ENCODE measurements at regions not wholly inside any gene's neighbourhood (a gene's known extent, or its start where the extent isn't known, plus 50 kb on each side); places are given as distances from the start of the nearest gene placed in this dataset.

DNA sequence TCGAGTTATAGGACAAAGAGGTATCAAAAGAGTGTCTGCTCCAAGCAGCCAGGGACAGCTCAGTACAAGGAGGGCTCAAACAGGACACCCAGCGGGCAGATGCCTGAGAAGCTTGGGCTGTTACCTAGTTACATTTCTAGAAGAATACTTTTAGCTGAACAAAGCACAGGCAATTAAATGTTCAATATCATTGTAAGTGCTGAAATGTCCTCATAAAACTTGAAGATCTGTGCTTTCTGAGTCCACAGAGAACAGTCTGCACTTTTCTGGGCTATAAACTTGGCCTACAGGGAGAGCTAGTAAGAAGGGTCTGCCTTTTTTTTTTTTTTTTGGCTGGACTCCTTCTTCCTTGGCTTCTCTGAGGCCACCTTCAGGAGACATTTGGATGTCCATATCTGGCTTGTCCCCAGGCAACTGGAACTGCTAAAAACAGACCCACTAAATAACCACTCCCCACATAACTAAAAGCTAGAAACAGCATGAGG, 123.2 kb downstream of the SLC16A9 start:
- TF ChIP-seq, protein P1, sequence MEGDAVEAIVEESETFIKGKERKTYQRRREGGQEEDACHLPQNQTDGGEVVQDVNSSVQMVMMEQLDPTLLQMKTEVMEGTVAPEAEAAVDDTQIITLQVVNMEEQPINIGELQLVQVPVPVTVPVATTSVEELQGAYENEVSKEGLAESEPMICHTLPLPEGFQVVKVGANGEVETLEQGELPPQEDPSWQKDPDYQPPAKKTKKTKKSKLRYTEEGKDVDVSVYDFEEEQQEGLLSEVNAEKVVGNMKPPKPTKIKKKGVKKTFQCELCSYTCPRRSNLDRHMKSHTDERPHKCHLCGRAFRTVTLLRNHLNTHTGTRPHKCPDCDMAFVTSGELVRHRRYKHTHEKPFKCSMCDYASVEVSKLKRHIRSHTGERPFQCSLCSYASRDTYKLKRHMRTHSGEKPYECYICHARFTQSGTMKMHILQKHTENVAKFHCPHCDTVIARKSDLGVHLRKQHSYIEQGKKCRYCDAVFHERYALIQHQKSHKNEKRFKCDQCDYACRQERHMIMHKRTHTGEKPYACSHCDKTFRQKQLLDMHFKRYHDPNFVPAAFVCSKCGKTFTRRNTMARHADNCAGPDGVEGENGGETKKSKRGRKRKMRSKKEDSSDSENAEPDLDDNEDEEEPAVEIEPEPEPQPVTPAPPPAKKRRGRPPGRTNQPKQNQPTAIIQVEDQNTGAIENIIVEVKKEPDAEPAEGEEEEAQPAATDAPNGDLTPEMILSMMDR (IDR thresholded peaks at IDR 0.05; ENCODE audit: low read depth, low read length, missing control alignments): no peak
- in situ Hi-C loops (cut with HindIII; ENCODE audit: low sequenced_read_pairs): loop anchor here (25.0 kb wide), 1 partner anchor 574 kb away; no protein-coding TSS in a partner anchor
- DNase-seq (ENCODE audit: low read depth): no peak
- H3K4me3 ChIP-seq (ENCODE audit: low read depth, low read length): no peak overlapping the region

DNA sequence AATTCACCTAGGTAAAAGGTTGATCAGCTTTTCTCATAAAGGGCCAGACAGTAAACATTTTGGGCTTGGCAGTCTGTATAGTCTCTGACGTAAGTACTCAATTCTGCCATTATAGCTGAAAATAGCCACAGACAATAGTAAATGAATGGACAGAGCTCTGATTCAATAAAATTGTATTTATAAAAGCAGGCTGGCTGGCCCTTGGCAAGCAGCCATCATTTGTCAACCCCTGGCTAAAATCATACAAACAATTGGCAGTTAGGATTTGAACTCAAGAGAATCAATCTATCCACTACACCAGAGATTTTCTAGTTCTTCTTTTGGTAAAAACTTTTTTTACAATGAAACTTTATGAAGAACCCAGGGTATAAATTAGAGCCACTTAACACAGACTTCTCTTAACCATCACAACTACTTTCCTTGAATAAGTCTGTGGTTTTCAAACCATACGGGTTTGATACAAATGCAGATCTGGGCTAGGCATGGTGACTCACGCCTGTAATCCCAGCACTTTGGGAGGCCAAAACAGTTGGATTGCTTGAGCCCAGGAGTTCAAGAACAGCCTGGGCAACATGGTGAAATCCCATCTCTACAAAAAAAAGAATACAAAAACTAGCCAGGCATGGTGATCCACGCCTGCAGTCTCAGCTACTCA, 124.5 kb downstream of the SLC16A9 start:
- no peak overlapping the region for H3K4me3 ChIP-seq (ENCODE audit: low read depth, low read length)
- in situ Hi-C loops (cut with HindIII; ENCODE audit: low sequenced_read_pairs): loop anchor here (25.0 kb wide), 1 partner anchor 573 kb away; no protein-coding TSS in a partner anchor
- DNase-seq (ENCODE audit: low read depth): no peak
- TF ChIP-seq, protein P1 (IDR thresholded peaks at IDR 0.05; ENCODE audit: low read depth, low read length, missing control alignments): no peak

DNA sequence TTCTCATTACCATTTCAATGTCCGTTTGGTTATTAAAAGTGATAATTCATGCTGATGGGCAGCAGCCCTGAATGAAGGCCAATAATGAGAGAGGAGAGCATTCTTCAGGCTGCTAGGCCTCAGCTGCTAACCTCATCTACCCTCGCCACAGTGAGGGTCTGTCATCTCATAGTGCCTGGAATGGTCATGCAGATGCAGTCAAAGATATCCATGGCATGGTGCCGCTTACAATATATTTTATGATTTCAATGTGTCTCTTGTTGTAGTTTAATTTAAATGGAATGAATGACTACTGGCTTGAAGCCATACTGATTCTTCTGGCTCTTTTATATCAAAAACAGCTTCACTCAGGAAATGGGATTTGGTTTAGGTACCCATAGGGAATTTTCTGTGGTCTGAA, 126.9 kb downstream of the SLC16A9 start:
- in situ Hi-C loops (cut with HindIII; ENCODE audit: low sequenced_read_pairs): loop anchor here (5.0 to 25.0 kb wide), 2 partner anchors 345 to 570 kb away; no protein-coding TSS in a partner anchor
- TF ChIP-seq, protein P1 (IDR thresholded peaks at IDR 0.05; ENCODE audit: low read depth, low read length, missing control alignments): no peak
- DNase-seq (ENCODE audit: low read depth): no peak
- no peak overlapping the region for H3K4me3 ChIP-seq (ENCODE audit: low read depth, low read length)

DNA sequence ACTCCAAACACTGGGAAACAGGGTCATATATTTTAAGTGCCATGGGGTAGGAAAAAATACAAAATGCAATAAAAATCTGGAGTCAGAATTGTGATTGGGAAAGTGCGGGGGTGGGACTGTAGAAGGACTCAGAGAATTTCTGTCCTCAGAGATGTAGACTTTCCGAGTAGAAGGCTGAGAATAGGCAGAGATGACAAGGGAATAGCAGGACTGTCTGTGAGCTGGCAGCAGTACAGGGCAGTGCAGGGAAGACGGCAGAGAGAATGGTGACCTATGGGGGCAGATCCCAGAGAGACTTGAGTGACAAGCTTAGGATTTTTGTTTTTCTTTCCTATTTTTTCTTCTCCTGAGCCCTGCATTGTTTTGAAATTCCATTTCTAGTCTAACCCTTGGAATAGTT, 127.6 kb downstream of the SLC16A9 start:
- no peak for DNase-seq (ENCODE audit: low read depth)
- TF ChIP-seq, protein P1 (IDR thresholded peaks at IDR 0.05; ENCODE audit: low read depth, low read length, missing control alignments): no peak
- in situ Hi-C loops (cut with HindIII; ENCODE audit: low sequenced_read_pairs): loop anchor here (5.0 to 25.0 kb wide), 2 partner anchors 345 to 570 kb away; no protein-coding TSS in a partner anchor

DNA sequence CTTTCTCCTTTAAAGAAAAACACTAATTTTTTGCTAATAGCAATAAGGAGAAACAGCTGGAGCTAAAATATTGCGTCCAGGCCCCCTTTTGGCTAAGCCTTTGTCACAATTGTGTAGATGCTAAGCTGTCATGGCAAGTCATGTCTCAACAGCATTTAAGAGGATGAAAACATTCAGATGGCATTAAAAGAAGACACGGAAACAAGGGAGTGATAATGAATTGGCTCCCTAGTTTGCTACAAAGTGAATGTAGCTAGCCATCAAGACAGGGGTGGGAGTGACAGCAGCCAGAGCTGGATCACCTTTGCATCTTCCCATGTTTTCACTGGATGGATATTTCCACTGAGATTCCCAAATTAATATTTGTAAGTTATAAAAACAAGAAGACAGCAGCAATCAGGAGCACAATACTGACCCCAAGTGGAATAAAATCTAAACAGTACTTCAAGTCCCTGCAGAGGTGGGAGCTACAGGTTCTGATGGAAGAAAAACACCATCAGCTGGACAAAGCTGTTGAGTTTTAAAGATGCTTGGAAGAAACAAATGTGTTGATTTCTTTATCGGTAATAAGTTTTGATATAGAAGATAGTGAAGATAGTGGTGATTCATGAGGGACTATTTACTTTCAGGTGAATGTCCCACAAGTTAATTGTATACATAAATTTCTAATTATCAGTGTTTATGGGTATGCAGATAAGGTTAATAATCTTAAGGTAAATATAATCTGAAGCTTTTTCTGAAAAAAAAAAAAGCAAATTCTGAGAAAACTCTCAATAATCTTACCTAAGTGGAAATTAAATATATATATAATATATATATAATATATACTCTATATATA, 129.4 kb downstream of the SLC16A9 start:
- no peak overlapping the region for H3K4me3 ChIP-seq (ENCODE audit: low read depth, low read length)
- TF ChIP-seq, protein P1 (IDR thresholded peaks at IDR 0.05; ENCODE audit: low read depth, low read length, missing control alignments): peak; percentile 47
- DNase-seq (ENCODE audit: low read depth): peak; percentile 49
- in situ Hi-C loops (cut with HindIII; ENCODE audit: low sequenced_read_pairs): loop anchor here (5.0 to 25.0 kb wide), 2 partner anchors 343 to 568 kb away; no protein-coding TSS in a partner anchor

More for the DNA sequence above, 127.6 kb downstream of the SLC16A9 start:
- H3K4me3 ChIP-seq (ENCODE audit: low read depth, low read length): no peak overlapping the region

DNA sequence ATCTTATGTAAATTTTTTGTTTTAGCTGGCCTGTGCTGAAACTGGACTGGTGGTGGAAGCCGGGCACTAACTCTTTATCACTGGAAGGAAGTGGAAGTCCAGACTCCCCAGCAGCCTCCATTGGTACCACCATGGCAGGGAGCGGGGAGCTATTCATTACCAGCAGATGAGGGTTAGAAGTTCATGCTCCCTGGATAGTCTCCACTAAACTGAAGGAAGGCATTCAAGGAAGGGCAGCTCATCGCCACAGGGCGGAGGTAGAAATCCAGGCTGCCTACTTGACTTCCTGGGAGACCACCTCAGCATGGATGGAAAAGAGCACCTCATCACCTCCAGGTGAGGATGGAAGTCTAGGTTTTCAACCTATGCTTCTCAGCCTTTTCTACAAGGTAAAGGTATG, 130.9 kb downstream of the SLC16A9 start:
- DNase-seq (ENCODE audit: low read depth): no peak
- H3K4me3 ChIP-seq (ENCODE audit: low read depth, low read length): no peak overlapping the region
- in situ Hi-C loops (cut with HindIII; ENCODE audit: low sequenced_read_pairs): loop anchor here (25.0 kb wide), 1 partner anchor 566 kb away; no protein-coding TSS in a partner anchor
- TF ChIP-seq, protein P1 (IDR thresholded peaks at IDR 0.05; ENCODE audit: low read depth, low read length, missing control alignments): no peak

All from astrocyte of the cerebellum (primary cell).